Testis (tissue), 2 donors: ENCODE measurements at regions not wholly inside any gene's neighbourhood (a gene's known extent, or its start where the extent isn't known, plus 50 kb on each side); places are given as distances from the start of the nearest gene placed in this dataset.

Experiments used
- POLR2A ChIP-seq: fragments of 450-650 bp; IDR thresholded peaks from one replicate; pipeline ENCODE4 v1.6.1; 2017; ENCODE audit warnings: antibody characterized with exemption, mild to moderate bottlenecking, moderate library complexity
- TF ChIP-seq, protein P1 (sequence below), 3 experiments: fragments of 450-650 bp in 2 of 3; fragments of 200-600 bp in 1 of 3; sonication (generic) in 1 of 3; IDR thresholded peaks; one replicate each; pipeline ENCODE4 v1.5.1; 2016 to 2019; ENCODE audit warnings: antibody characterized with exemption in 3 of 3, mild to moderate bottlenecking in 2 of 3, moderate library complexity in 1 of 3

DNA sequence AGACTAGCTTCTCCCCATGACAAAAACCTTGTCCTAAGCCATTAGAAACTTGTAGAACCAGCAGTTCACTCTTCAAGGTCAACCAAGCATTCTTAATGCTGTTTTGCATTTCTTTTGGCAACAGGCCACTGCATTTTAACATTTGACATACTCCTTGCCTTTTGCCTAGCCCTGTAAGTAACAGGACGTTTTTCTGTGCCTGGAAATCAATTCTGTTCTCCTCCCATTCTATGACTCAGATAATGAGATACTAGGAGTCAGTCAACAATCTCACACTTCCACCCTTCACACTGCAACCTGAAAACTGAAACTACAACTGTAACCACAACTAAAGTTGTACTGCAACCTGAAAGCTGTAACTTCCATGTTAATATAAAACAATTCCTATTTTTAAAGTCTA, 268.7 kb downstream of the MZT1 start:
- TF ChIP-seq, protein P1, sequence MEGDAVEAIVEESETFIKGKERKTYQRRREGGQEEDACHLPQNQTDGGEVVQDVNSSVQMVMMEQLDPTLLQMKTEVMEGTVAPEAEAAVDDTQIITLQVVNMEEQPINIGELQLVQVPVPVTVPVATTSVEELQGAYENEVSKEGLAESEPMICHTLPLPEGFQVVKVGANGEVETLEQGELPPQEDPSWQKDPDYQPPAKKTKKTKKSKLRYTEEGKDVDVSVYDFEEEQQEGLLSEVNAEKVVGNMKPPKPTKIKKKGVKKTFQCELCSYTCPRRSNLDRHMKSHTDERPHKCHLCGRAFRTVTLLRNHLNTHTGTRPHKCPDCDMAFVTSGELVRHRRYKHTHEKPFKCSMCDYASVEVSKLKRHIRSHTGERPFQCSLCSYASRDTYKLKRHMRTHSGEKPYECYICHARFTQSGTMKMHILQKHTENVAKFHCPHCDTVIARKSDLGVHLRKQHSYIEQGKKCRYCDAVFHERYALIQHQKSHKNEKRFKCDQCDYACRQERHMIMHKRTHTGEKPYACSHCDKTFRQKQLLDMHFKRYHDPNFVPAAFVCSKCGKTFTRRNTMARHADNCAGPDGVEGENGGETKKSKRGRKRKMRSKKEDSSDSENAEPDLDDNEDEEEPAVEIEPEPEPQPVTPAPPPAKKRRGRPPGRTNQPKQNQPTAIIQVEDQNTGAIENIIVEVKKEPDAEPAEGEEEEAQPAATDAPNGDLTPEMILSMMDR (IDR thresholded peaks at IDR 0.05), result no peak
- TF ChIP-seq POLR2A, result no peak
